Forelimb muscle (tissue), 1 donor: ENCODE measurements at regions not wholly inside any gene's neighbourhood (a gene's known extent, or its start where the extent isn't known, plus 50 kb on each side); places are given as distances from the start of the nearest gene placed in this dataset.
"Not testable (repeated sequence)": the region's sequence is repeated elsewhere in the genome, so short reads cannot be mapped to it uniquely, and the experiment has no call there.

ENCODE experiments used
- DNase-seq: peaks from one replicate; pipeline ENCODE4 v3.0.0-alpha.2; 2013; ENCODE audit warnings: low read depth

DNA sequence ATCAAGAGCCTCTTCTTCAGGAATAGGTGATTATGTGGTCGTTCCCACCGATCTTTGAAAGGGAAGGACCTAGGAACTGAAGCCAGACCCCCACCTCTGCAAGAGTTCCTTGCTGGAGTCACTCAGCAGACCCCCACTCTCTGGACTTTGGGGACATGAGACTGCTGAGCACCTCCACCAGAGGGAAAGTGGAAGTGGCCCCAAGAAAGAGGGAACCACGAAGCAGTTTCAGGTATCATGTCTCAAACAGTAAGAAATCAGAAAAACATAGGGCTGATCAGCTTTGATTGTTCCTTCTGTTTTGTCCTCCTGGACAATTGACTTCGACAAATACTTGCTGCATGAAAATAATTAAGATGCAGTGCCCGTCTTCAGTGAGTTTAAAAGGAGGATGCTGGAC, 84.2 kb upstream of the ADORA2B start:
- not testable (repeated sequence) for DNase-seq

DNA sequence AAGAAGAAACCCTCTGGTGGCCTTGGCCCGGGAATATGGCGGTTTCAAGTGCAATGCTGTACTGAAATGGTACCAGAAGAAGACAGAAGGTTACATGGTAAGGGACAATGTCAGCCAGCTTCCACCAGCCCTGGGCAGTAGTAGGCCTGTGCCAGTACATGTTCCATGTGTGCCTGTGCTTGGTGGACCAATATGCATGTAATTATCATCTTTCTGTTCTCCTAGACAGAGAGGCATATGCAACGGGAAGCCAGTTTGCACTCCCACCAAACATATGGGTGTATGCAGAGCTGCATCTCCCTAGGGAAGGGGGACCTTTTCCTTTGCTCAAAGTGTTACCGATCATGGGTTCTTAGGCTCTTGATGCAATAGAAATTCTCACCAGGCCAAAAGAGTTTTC, 80.9 kb upstream of the ADORA2B start:
- not testable (repeated sequence) for DNase-seq

DNA sequence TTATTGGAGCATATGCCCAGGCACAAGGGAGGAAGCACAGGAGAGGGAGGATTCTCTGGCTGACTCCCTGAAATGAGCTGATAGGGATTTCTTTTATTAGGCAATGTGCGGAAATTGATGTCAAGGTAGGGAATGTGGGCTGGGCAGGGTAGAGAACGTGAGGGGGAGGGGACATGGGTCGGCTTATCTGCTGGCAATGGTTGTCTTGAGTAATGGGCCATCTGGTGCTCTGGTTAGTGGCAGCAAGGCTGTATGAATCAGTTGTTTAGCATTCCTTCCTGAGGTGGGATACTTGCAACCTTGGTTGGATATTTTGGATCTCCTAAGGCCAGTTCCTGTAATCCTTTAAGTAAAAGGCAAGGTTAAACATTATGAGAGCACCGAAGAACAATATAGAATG, 80.5 kb upstream of the ADORA2B start:
- DNase-seq, result not testable (repeated sequence)

DNA sequence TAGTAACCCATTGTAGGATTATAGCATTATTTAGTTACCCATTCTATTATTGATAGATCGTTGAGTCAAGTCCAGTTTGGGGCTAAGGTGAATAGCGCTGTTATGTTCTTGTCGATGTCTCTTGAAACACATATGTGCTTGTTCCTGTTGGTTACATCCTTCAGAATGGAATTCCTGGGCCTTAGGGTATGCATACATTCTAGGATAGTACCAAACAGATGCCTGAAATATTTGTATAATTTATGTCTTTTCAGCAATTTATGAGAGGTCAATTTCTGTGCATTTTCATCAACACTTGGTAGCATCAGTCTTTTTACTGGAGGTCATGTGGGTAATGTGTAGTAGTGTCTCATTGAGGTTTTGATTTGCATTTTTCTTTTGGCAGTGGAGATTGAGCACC, 78.9 kb upstream of the ADORA2B start:
- DNase-seq, result not testable (repeated sequence)

DNA sequence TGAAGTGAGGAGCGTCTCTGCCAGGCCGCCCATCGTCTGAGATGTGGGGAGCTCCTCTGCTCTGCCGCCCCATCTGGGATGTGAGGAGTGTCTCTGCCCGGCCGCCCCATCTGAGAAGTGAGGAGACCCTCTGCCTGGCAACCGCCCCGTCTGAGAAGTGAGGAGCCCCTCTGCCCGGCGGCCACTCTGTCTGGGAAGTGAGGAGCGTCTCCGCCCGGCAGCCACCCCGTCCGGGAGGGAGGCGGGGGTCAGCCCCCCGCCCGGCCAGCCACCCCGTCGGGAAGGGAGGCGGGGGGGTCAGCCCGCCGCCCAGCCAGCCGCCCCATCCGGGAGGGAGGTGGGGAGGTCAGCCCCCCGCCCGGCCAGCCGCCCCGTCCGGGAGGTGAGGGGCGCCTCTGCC, 77.6 kb upstream of the ADORA2B start:
- DNase-seq, result not testable (repeated sequence)

DNA sequence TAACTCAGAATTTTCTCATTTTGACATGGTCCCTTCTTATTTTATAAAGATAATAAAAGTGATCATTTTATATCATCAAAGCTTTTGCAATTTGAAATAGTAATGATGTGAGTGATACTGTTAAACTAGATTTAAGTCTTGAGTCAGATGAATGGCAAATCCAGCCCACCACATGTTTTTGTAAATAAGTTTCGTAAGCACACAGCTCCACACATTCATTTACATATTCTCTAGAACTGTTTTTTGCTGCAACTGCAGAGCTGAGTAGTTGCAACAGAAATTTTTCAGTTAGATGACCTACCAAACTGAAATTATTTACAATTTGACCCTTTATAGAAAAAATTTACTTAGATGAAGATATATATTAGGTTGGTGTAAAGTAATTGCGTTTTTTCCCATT, 75.1 kb upstream of the ADORA2B start:
- not testable (repeated sequence) for DNase-seq

DNA sequence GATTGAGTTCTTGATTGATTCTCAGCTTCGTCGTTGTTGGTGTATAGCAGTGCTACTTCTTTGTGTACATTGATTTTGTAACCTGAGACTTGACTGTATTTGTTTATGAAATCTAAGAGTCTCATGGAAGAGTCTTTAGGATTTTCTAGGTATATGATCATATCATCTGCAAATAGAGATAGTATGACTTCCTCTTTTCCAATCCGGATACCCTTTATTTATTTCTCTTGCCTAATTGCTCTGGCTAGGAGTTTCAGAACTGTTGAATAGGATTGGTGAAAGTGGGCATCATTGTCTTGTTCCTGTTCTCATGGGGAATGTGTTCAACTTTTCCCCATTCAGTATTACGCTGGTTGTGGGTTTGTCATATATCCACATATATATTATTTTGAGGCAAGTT, 72.3 kb upstream of the ADORA2B start:
- not testable (repeated sequence) for DNase-seq

DNA sequence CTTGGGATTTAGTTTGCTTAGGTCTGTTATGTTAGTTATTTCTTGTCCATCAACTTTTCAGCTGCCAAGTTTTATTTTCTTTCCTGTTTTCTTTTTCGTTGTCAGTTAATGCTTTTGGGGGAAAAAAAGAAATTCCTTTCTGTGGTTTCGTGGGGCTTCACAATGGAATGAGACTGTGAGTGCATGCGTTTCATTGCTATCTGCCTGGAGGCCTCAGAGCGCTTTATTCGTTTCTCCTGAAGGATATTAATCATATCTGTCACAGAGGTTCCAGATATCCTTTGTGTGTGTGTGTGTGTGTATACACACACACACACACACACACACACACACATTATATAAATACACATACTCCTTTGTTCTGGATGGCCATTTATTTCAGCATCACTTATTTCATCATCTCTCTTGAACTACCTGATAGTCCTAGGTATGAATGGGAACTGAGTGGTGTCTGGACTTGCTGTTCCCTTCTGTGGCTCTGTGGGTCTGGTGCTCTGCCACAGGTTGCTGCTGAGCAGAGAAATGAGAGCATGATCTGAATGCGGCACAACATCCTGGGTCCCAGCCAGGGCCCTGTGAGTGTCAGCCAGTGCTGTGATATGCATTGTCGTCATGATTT, 66.9 kb upstream of the ADORA2B start:
- not testable (repeated sequence) for DNase-seq

DNA sequence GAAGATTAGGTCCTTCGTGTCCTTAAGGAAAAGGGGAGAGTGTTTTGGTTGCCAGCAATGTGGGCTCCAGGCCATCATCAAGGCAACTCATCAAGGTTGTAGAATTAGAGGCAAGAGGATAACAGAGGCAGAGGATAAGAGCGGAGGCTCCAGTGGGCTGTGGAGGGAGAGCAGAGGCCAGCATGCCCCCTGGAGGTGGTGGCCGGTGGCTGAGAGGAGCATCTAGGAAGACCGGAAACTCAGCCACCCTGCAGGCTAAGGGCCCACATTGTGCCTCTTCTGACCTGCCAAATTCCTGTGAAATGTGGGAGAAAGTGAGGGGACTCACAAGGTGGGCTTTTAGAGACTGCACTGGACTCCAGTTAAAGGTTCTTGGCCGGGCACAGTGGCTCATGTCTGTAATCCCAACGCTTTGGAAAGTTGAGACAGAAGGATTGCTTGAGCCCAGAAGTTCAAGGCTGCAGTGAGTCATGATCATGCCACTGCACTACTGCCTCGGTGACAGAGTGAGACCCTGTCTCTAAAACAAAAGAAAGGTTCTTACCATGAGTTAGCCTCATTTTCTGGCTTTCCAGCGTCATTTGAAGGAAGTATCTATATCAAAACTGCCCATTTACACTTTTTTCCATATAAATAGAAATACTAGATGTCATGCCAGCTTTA, 62.7 kb upstream of the ADORA2B start:
- no peak for DNase-seq

DNA sequence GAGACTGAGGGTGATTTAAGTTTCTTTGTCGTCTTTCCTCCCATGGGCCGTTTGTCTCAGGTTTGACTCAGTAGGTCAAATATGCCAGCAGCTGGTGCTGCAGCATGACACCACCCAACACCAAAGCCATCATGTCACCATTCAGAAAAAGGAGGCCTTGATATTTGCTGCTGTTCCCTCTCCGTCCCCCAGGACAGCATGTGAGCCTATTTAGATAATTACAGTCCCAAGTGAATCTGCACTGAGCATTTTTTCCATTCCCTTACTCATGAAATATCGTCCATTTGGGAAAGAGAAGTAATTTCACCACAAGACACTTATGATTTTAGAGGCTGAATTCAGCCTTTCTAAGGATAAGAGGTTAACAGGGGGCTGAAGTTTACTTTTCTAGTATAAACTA, 62.2 kb upstream of the ADORA2B start:
- no peak for DNase-seq

DNA sequence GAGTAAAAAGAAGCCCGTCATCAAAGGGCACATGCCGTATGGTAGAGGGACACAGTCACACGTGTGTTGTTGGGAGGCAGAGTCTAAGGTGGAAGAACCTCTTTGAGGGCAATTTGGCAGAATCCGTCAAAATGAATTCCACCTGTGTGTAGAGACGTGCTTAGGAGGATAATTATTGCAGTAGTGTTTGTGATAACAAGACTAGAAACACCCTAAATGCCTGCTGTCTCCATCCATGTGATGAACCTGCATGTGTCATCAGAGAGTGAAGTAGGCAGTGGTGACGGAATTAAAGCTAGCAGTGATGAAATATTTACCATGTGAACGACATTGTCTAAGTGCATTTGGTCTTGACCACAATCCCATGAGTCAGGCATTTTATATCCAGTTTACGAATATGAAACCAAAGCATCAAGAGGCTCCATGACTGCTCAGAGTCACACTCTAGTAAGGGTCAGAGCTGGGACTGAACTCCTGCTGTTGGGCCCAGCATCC, 61.3 kb upstream of the ADORA2B start:
- DNase-seq, result no peak

DNA sequence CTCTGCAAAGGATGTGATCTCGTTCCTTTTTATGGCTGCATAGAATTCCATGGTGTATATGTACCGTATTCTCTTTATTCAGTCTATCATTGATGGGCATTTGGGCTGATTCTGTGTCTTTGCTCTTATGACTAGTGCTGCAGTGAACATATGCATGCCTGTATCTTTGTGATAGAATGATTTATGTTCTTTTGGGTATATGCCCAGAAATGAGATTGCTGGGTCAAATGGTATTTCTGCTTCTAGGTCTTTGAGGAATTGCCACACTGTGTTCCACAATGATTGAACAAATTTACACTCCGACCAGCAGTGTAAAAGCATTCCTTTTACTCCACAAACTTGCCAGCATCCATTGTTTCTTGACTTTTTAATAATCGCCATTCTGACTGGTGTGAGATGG, 60.2 kb upstream of the ADORA2B start:
- DNase-seq, result no peak

DNA sequence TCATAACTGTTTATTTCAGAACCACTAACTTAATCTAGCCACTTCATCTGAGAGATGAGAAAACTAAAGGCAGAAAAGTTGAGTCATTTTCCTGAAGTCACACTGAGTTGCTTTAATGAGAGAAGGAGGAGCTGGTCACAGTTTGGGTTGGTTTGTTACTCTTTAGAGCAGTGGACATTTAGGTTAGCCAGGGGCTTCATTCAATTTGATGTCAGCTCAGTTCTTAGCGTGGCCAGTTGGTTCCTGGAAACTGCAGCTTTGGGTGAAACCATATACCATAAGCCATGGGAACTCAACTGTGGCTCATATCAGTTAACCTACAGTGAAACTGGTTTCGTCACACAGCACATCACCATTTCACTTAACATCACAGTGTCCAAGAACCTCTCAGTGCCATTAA, 59.2 kb upstream of the ADORA2B start:
- DNase-seq, result no peak

DNA sequence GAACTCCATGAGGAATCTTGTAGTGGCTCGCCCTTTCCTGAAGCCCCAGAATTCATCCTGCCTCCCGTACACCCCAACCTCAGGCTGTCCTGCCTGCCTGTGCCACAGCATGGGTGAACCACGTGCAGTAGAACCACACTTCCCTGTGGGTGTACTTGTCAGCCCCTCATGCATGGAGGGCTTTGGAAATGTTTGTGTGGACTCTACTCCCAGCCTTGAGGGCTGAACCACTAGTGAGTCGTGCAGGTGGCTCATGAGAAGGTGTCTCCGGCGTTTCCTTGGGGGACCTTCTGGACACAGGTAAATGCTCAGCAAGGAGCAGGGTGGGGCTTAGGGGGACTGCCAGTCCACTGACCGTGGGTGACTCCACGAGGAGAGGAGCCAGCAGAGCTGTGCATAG, 58.7 kb upstream of the ADORA2B start:
- DNase-seq, result no peak

DNA sequence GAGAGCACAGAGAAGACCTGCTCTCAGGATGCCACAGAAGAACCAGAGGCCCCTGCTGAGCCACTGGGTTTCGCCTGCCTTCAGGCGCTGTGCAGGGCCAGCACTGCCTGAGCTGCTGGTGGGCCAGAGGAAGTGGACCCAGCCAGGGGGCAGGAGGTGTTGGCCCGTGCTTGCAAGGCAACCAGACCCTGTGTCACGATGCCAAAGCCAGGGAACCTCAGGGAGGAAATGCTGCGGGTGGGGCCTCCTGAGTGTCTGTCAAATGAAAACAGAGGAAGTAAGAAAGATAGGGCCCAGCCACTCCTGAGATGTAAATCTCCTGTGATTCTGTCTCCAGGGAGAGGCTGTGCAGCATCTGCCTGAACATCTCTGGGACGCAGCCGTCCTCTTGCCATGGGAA, 58.1 kb upstream of the ADORA2B start:
- DNase-seq, result no peak

DNA sequence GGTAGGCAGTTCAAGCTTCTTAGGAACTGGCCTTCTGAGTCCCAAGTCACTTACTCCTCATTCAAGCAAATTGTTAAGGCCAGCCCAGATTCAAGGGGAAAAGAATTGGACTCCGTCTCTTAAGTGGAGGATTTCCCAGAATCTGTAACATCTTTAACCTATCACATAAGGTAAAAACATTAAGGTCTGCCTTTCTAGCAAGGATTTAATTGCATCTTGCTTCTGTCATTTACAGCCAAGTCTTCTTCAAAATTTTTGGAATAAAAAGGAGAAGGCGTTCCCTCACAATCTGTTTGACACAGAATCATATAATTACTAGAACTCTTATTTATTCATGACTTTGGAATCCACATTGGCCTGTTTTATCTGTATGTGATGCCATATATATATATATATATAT, 56.5 kb upstream of the ADORA2B start:
- no peak for DNase-seq

DNA sequence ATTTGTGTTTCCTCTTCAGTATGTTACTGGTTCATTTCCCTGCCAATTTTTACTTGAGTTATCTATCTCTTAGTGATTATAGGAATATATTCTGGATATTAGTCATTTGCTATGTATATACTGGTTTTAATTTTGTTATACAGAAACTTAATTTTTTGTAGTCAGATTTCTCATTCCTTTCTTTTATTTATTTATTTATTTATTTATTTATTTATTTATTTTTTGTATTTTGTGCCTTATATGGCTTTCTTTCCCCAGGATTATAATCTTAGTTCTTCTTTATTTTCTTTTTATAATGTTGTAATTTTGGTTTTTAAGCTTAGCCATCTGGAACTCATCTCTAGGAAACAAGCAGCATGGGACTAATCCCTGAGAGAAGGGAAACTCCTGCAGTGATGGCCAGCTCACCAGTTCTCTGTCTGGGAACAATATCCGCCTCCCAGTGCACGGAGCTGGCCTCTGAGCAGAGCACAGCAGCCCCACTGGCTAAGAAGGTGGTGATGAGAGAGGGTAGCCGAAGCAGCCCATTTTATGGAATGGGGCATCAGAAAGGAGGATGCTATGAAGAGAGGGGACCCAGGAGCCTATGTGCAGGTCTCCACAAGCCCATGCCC, 54.5 kb upstream of the ADORA2B start:
- no peak for DNase-seq

DNA sequence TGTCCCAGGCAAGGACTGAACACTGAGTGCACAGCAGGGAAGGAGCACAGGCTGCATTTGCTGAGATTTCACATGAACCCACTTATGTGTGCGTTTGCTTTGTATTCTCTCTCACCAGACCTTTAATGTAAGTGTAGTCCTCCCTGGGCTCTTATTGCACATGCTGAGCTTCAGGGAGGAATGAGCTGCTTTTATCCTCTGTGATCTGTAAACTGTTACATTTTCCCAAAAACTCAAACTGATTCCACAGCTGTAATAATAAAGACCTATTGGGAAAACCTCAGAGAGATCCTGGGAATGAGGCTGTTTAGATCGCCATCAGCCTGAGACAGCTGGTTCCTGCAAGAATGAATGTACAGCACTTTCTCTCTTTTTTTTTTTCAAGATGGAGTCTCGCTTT, 53.6 kb upstream of the ADORA2B start:
- DNase-seq, result no peak

DNA sequence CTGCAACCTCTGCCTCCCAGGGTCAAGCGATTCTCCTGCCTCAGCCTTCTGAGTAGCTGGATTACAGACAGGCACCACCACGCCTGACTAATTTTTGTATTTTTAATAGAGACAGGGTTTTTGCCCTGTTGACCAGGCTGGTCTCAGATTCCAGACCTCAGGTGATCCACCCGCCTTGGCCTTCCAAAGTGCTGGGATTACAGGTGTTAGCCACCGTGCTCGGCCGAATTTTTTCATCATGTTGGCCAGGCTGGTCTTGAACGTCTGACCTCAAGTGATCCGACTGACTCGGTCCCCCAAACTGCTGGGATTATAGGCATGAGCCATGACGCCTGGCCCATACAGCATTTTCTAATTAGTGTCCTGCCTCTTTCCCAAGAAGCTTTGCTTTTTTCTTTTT, 52.7 kb upstream of the ADORA2B start:
- no peak for DNase-seq

DNA sequence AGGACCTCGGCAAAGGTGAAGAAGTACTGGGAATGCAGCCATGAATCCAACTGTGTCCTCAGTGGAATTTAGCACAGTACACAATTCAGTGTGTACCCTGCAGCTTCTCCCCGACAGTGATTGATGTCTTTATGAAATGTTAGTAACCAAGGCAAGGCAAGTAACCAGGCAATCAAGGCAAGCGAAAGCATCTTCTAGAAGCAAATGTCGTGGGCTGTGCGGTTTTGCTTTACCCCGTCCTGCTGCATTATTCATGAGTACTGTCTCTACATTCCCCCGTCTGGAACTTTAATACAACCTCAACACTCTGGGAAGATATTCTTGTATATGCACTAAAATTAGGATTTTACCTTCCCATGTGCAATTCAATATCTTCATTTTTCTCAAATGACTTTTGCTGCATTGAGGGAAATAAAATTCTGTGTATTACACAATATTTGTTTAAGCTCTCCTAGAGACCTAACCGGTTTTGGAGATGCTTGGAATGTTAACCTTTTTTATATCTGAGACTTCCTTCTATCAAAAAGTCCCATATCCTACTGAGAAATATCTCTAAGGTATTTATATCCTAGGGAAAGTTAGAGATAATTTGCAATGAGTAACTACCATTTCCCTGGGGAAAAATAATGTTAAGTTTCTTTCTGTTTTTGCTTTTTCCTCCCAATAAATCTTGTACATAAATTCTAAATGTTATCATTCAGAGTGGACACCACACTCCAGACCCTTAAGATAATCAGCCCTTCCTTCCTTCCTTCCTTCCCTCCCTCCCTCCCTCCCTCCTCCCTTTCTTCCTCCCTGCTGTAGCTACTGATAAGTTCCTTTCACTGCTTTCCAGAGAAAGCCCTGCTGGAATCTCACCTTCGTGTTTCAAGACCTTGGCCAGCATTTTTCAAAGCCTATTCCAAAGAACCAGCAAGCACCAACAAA, 51.9 kb upstream of the ADORA2B start:
- DNase-seq, result no peak

DNA sequence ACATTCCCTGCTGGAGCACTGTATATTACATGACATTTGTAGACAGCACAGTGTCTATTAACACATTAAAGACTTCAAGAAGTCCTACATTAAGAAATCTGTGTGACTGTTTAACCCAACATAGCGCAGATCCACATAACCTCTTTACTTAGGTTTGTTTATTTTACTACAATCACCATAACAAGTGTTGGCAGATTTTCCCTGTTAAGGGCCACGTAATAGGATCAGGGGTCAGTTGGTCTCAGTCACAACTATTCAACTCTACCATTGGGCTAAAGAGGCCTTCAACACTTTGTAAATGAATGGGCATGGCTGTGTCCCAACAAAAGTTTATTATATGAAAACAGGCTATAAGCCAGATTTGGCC, 51.3 kb upstream of the ADORA2B start:
- no peak for DNase-seq

DNA sequence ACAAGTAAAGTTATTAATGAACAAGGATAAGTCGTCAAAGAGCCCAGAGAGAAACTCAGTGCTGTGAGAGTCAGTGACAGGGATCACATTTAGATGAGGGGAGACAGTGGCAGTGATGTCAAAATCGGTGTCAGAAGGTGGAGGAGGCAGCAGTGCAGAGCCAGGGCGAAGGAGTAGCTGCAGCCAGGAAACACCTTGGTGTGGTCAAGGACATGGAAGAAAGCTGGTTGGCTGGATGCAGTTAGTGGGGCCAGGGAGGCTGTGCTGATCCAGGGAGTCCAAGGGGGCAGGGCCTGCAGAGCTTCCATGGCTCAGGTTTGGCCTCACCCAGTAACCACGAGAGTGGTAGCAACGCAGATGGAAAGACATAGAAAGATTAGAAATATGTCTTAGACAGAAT, 50.7 kb upstream of the ADORA2B start:
- no peak for DNase-seq
